ENCODE measurements at regions not wholly inside any gene's neighbourhood (a gene's known extent, or its start where the extent isn't known, plus 50 kb on each side); places are given as distances from the start of the nearest gene placed in this dataset.

DNA sequence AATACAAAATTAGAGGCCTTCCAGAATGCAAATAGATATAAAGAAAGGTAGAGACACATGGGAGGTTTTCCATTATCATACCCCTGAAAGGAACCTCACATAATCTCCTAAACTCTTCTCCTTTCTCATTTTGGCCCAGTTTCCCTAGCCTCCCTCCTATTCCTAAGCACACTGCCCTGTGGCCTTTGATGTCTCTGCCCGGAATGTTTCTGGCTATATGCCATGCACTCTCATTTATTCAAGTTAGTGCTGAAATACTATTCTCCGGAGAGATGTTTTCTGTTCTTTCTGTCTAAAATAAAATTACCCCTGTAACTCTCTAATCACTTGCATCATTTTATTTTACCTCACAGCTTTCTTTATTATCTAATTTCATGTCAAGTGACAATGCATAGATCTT is 1287.7 kb downstream of the SLITRK5 start:
- no peaks in the 10 kb centered on the region for H3K4me1 ChIP-seq (ENCODE audit: insufficient read depth)
- H3K4me3 ChIP-seq = no peak overlapping the region
- Mint-ChIP-seq H3K4me1 (no peaks in the 10 kb centered on the region), H3K4me3 (no peak overlapping the region), H3K27me3 (ENCODE audit: insufficient read depth, low read depth, poor library complexity) (no peaks in the 10 kb centered on the region), H3K9me3 (no peaks in the 10 kb centered on the region), H3K36me3 (ENCODE audit: low read depth) (no peaks in the 10 kb centered on the region), H3K27ac (no peak overlapping the region)
- H3K79me2 ChIP-seq (replicated peaks; ENCODE audit: insufficient read depth) = no peaks in the 10 kb centered on the region
- no peaks in the 10 kb centered on the region for H3K36me3 ChIP-seq (ENCODE audit: insufficient read depth)
- DNase-seq (ENCODE audit: low spot score) = no peak
- ATAC-seq = no peak
- no peak overlapping the region for H2AFZ ChIP-seq
- no peaks in the 10 kb centered on the region for H3K27me3 ChIP-seq (ENCODE audit: insufficient read depth)
- H3F3A ChIP-seq (replicated peaks; ENCODE audit: low read depth) = no peaks in the 10 kb centered on the region
- TF ChIP-seq ZNF114 (CRISPR knock-in tag; IDR thresholded peaks at IDR 0.05) (no peak), JUNB (IDR thresholded peaks at IDR 0.05; ENCODE audit: unreplicated experiment) (no peak), EZH2 (IDR thresholded peaks at IDR 0.05; ENCODE audit: low read depth, unreplicated experiment) (no peak), ZNF331 (CRISPR knock-in tag; IDR thresholded peaks at IDR 0.05; ENCODE audit: low read depth) (no peak), CREB1 (CRISPR knock-in tag; IDR thresholded peaks at IDR 0.05; ENCODE audit: low read depth) (no peak), NANOG (IDR thresholded peaks at IDR 0.05; ENCODE audit: borderline replicate concordance) (no peak), POLR2AphosphoS5 (IDR thresholded peaks at IDR 0.05; ENCODE audit: low read depth) (no peak), EZH2phosphoT487 (IDR thresholded peaks at IDR 0.05; ENCODE audit: unreplicated experiment) (no peak), STAT1 (IDR thresholded peaks at IDR 0.05; ENCODE audit: unreplicated experiment) (no peak)
- TF ChIP-seq, protein P1, sequence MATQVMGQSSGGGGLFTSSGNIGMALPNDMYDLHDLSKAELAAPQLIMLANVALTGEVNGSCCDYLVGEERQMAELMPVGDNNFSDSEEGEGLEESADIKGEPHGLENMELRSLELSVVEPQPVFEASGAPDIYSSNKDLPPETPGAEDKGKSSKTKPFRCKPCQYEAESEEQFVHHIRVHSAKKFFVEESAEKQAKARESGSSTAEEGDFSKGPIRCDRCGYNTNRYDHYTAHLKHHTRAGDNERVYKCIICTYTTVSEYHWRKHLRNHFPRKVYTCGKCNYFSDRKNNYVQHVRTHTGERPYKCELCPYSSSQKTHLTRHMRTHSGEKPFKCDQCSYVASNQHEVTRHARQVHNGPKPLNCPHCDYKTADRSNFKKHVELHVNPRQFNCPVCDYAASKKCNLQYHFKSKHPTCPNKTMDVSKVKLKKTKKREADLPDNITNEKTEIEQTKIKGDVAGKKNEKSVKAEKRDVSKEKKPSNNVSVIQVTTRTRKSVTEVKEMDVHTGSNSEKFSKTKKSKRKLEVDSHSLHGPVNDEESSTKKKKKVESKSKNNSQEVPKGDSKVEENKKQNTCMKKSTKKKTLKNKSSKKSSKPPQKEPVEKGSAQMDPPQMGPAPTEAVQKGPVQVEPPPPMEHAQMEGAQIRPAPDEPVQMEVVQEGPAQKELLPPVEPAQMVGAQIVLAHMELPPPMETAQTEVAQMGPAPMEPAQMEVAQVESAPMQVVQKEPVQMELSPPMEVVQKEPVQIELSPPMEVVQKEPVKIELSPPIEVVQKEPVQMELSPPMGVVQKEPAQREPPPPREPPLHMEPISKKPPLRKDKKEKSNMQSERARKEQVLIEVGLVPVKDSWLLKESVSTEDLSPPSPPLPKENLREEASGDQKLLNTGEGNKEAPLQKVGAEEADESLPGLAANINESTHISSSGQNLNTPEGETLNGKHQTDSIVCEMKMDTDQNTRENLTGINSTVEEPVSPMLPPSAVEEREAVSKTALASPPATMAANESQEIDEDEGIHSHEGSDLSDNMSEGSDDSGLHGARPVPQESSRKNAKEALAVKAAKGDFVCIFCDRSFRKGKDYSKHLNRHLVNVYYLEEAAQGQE (IDR thresholded peaks at IDR 0.05; ENCODE audit: unreplicated experiment) = no peak
- TF ChIP-seq, protein P2, sequence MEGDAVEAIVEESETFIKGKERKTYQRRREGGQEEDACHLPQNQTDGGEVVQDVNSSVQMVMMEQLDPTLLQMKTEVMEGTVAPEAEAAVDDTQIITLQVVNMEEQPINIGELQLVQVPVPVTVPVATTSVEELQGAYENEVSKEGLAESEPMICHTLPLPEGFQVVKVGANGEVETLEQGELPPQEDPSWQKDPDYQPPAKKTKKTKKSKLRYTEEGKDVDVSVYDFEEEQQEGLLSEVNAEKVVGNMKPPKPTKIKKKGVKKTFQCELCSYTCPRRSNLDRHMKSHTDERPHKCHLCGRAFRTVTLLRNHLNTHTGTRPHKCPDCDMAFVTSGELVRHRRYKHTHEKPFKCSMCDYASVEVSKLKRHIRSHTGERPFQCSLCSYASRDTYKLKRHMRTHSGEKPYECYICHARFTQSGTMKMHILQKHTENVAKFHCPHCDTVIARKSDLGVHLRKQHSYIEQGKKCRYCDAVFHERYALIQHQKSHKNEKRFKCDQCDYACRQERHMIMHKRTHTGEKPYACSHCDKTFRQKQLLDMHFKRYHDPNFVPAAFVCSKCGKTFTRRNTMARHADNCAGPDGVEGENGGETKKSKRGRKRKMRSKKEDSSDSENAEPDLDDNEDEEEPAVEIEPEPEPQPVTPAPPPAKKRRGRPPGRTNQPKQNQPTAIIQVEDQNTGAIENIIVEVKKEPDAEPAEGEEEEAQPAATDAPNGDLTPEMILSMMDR (conservative IDR thresholded peaks at IDR 0.05; ENCODE audit: low read depth in 2 of 2) = no peak
- TF ChIP-seq, protein P3, sequence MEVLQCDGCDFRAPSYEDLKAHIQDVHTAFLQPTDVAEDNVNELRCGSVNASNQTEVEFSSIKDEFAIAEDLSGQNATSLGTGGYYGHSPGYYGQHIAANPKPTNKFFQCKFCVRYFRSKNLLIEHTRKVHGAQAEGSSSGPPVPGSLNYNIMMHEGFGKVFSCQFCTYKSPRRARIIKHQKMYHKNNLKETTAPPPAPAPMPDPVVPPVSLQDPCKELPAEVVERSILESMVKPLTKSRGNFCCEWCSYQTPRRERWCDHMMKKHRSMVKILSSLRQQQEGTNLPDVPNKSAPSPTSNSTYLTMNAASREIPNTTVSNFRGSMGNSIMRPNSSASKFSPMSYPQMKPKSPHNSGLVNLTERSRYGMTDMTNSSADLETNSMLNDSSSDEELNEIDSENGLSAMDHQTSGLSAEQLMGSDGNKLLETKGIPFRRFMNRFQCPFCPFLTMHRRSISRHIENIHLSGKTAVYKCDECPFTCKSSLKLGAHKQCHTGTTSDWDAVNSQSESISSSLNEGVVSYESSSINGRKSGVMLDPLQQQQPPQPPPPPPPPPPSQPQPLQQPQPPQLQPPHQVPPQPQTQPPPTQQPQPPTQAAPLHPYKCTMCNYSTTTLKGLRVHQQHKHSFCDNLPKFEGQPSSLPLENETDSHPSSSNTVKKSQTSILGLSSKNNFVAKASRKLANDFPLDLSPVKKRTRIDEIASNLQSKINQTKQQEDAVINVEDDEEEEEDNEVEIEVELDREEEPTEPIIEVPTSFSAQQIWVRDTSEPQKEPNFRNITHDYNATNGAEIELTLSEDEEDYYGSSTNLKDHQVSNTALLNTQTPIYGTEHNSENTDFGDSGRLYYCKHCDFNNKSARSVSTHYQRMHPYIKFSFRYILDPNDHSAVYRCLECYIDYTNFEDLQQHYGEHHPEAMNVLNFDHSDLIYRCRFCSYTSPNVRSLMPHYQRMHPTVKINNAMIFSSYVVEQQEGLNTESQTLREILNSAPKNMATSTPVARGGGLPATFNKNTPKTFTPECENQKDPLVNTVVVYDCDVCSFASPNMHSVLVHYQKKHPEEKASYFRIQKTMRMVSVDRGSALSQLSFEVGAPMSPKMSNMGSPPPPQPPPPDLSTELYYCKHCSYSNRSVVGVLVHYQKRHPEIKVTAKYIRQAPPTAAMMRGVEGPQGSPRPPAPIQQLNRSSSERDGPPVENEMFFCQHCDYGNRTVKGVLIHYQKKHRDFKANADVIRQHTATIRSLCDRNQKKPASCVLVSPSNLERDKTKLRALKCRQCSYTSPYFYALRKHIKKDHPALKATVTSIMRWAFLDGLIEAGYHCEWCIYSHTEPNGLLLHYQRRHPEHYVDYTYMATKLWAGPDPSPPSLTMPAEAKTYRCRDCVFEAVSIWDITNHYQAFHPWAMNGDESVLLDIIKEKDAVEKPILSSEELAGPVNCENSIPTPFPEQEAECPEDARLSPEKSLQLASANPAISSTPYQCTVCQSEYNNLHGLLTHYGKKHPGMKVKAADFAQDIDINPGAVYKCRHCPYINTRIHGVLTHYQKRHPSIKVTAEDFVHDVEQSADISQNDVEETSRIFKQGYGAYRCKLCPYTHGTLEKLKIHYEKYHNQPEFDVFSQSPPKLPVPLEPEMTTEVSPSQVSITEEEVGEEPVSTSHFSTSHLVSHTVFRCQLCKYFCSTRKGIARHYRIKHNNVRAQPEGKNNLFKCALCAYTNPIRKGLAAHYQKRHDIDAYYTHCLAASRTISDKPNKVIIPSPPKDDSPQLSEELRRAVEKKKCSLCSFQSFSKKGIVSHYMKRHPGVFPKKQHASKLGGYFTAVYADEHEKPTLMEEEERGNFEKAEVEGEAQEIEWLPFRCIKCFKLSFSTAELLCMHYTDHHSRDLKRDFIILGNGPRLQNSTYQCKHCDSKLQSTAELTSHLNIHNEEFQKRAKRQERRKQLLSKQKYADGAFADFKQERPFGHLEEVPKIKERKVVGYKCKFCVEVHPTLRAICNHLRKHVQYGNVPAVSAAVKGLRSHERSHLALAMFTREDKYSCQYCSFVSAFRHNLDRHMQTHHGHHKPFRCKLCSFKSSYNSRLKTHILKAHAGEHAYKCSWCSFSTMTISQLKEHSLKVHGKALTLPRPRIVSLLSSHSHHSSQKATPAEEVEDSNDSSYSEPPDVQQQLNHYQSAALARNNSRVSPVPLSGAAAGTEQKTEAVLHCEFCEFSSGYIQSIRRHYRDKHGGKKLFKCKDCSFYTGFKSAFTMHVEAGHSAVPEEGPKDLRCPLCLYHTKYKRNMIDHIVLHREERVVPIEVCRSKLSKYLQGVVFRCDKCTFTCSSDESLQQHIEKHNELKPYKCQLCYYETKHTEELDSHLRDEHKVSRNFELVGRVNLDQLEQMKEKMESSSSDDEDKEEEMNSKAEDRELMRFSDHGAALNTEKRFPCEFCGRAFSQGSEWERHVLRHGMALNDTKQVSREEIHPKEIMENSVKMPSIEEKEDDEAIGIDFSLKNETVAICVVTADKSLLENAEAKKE (CRISPR knock-in tag; IDR thresholded peaks at IDR 0.05) = no peak
- TF ChIP-seq, protein P4, sequence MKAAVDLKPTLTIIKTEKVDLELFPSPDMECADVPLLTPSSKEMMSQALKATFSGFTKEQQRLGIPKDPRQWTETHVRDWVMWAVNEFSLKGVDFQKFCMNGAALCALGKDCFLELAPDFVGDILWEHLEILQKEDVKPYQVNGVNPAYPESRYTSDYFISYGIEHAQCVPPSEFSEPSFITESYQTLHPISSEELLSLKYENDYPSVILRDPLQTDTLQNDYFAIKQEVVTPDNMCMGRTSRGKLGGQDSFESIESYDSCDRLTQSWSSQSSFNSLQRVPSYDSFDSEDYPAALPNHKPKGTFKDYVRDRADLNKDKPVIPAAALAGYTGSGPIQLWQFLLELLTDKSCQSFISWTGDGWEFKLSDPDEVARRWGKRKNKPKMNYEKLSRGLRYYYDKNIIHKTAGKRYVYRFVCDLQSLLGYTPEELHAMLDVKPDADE (IDR thresholded peaks at IDR 0.05) = no peak
- H3K9me2 ChIP-seq (ENCODE audit: insufficient read depth) = no peaks in the 10 kb centered on the region; the same call in 1 of the 2 replicates
- H4K20me1 ChIP-seq (replicated peaks; ENCODE audit: insufficient read depth) = no peaks in the 10 kb centered on the region
- no peak overlapping the region for H3K27ac ChIP-seq (ENCODE audit: low read depth)
- no peak overlapping the region for H3K4me2 ChIP-seq

Measured in GM23338 (cell line).